A673 (cell line): ENCODE measurements at regions not wholly inside any gene's neighbourhood (a gene's known extent, or its start where the extent isn't known, plus 50 kb on each side); places are given as distances from the start of the nearest gene placed in this dataset.
"Not testable (repeated sequence)": the region's sequence is repeated elsewhere in the genome, so short reads cannot be mapped to it uniquely, and the experiment has no call there.

ENCODE experiments used
- BruUV-seq: library from RNA; stranded (reverse); fragments of 400-500 nt; replicated peaks from 2 replicates; lab custom pipeline; 2021; lab: Mats Ljungman, UMichigan
- CTCF ChIA-PET: fragments of 300-600 bp; sonication (Branson Sonifier 250); formaldehyde crosslinking; loops from one replicate; lab custom pipeline; 2022; ENCODE audit warnings: antibody characterized with exemption; lab: Charles Lee
- POLR2A ChIA-PET: fragments of 300-600 bp; sonication (Branson Sonifier 250); formaldehyde crosslinking; loops from one replicate; lab custom pipeline; 2022; ENCODE audit warnings: antibody characterized with exemption; ENCODE audit not compliant: low non-redundant PET; lab: Charles Lee
- DNase-seq: peaks from one replicate; pipeline ENCODE4 v3.0.0-alpha.2; 2015; ENCODE audit warnings: low spot score
- H3K27ac ChIP-seq: fragments of 200-600 bp; sonication (generic); 2 replicates; pipeline ENCODE4 v1.5.1; 2016; ENCODE audit warnings: mixed run types, low read depth, mild to moderate bottlenecking, mixed read lengths, antibody characterized with exemption, low read length; ENCODE audit not compliant: poor library complexity, severe bottlenecking
- H3K27me3 ChIP-seq: fragments of 200-600 bp; sonication (generic); replicated peaks from 2 replicates; pipeline ENCODE4 v1.6.1; 2017; ENCODE audit warnings: mixed run types, low read depth, mild to moderate bottlenecking, mixed read lengths, antibody characterized with exemption, low read length; ENCODE audit not compliant: insufficient read depth, poor library complexity
- H3K36me3 ChIP-seq: fragments of 200-600 bp; sonication (generic); 2 replicates; pipeline ENCODE4 v1.6.1; 2016; ENCODE audit warnings: mixed run types, mild to moderate bottlenecking, mixed read lengths, antibody characterized with exemption, low read length; ENCODE audit not compliant: insufficient read depth, poor library complexity, severe bottlenecking
- H3K4me1 ChIP-seq: fragments of 200-600 bp; sonication (generic); 2 replicates; pipeline ENCODE4 v1.6.1; 2017; ENCODE audit warnings: mixed run types, mild to moderate bottlenecking, mixed read lengths, antibody characterized with exemption, low read length; ENCODE audit not compliant: insufficient read depth, poor library complexity, severe bottlenecking
- H3K4me3 ChIP-seq: fragments of 200-600 bp; sonication (generic); 2 replicates; pipeline ENCODE4 v1.5.1; 2016; ENCODE audit warnings: low read depth, mixed run types, mild to moderate bottlenecking, mixed read lengths, low read length; ENCODE audit not compliant: poor library complexity, severe bottlenecking
- H3K9me3 ChIP-seq: fragments of 200-600 bp; sonication (generic); 2 replicates; pipeline ENCODE4 v1.6.1; 2016; ENCODE audit warnings: mixed run types, low read depth, mild to moderate bottlenecking, mixed read lengths, antibody characterized with exemption, low read length; ENCODE audit not compliant: poor library complexity, severe bottlenecking
- EZH2 ChIP-seq: fragments of 200-600 bp; sonication (generic); IDR thresholded peaks from 2 replicates; pipeline ENCODE4 v1.6.1; 2017; ENCODE audit warnings: borderline replicate concordance, low read depth, mild to moderate bottlenecking, mixed read lengths, antibody characterized with exemption, low read length; ENCODE audit not compliant: poor library complexity, severe bottlenecking
- intact Hi-C: fragments of 100-400 bp; cut with micrococcal nuclease; formaldehyde crosslinking; loops from one replicate; pipeline ENCODE4 v1.10.0; 2022; ENCODE audit not compliant: unreplicated experiment
- TF ChIP-seq, protein P1 (sequence below): fragments of 300-800, 200-600 bp; sonication (generic); conservative IDR thresholded peaks from 2 replicates; pipeline ENCODE4 v1.5.1; 2017; ENCODE audit warnings: low read depth, mild to moderate bottlenecking, antibody characterized with exemption, low read length, moderate library complexity, mixed read lengths

DNA sequence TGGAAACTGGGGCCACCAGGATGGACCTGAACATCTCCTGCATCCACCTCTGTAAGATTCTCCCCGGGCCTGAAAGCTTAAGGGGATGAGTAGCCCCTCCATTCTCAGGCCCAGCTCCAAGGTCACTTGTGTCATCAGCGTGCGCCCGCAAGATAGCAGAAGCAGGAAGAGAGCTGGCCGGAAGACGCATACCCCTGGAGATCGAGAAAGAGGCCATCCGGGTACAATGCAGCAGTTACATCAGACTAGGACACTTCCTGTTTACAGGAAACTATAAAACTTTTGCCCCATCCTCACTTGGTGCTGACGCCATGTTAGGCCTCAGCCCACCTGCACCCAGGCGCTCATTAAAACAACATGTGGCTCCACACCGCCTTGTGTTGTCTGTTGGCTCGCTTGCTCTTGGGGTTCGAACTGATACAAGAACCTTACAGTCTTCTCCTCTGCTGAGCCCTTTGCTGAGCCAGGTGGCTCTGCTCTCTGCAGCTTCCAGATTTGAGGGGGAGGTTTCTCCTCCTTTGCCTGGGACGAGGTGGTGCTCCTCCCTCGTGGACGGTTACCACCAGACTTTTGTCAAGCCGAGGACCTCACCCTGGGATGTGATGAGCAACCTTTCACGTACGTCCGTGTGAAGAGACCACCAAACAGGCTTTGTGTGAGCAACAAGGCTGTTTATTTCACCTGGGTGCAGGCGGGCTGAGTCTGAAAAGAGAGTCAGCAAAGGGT lies 277.5 kb upstream of the C1orf174 start:
- intact Hi-C loops = no loop called here

DNA sequence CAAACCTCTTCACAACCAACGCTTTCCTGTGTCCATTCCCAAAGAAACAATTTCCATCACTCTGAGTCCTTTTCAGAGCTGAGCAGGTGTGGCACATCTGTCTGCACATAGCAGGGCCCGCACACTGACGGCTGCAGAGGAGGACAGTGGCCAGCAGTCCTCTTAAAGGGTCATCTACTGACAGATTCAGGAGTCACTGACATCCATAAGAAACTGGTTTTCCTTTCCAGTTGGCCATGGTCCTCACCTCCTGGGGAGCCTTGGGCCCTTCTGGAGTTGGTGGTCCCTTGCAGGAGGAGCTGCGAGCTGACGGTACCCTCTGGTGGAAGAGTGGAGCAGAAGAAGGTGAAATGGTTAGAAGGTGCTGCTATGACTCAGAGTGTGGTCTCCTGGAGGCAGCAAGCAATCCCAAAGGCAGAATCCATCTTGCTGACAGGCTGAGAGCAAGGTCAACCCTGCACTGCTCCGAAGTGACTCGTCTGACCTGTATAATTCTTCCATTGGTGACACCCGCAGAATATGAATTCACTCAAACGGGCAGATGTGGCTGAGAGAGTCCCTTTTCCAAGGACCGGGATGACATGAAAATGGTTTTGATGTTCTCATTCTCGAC lies 278.5 kb upstream of the C1orf174 start:
- Histone ChIP-seq H3K4me1 (no peaks in the 10 kb centered on the region), H3K9me3 (no peaks in the 10 kb centered on the region), H3K4me3 (no peak overlapping the region), H3K36me3 (no peaks in the 10 kb centered on the region), H3K27ac (no peak overlapping the region), H3K27me3 (peaks cover 16% of the 10 kb centered on the region)
- POLR2A ChIA-PET = no interaction called here
- TF ChIP-seq, protein P1, sequence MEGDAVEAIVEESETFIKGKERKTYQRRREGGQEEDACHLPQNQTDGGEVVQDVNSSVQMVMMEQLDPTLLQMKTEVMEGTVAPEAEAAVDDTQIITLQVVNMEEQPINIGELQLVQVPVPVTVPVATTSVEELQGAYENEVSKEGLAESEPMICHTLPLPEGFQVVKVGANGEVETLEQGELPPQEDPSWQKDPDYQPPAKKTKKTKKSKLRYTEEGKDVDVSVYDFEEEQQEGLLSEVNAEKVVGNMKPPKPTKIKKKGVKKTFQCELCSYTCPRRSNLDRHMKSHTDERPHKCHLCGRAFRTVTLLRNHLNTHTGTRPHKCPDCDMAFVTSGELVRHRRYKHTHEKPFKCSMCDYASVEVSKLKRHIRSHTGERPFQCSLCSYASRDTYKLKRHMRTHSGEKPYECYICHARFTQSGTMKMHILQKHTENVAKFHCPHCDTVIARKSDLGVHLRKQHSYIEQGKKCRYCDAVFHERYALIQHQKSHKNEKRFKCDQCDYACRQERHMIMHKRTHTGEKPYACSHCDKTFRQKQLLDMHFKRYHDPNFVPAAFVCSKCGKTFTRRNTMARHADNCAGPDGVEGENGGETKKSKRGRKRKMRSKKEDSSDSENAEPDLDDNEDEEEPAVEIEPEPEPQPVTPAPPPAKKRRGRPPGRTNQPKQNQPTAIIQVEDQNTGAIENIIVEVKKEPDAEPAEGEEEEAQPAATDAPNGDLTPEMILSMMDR = no peak
- no peak for TF ChIP-seq EZH2
- CTCF ChIA-PET = no interaction called here
- no peak for DNase-seq
- intact Hi-C loops = no loop called here
- BruUV-seq = no TSS peak

More for the DNA sequence above, 277.5 kb upstream of the C1orf174 start:
- DNase-seq = no peak
- POLR2A ChIA-PET = no interaction called here
- no TSS peak for BruUV-seq
- no peak for TF ChIP-seq EZH2
- TF ChIP-seq, protein P1 = no peak
- Histone ChIP-seq H3K4me3 (no peak overlapping the region), H3K27ac (no peak overlapping the region), H3K36me3 (no peaks in the 10 kb centered on the region), H3K4me1 (no peaks in the 10 kb centered on the region), H3K9me3 (no peaks in the 10 kb centered on the region), H3K27me3 (peaks cover 22% of the 10 kb centered on the region)
- CTCF ChIA-PET = no interaction called here

GRCh38 chr1:4179914-4180735 lies 280.1 kb upstream of the C1orf174 start:
- intact Hi-C loops = no loop called here
- CTCF ChIA-PET = no interaction called here
- TF ChIP-seq, protein P1 = no peak
- TF ChIP-seq EZH2 = no peak
- H3K9me3 ChIP-seq = no peaks in the 10 kb centered on the region
- no peak for DNase-seq
- no peaks in the 10 kb centered on the region for H3K4me1 ChIP-seq
- no peaks in the 10 kb centered on the region for H3K36me3 ChIP-seq
- no TSS peak for BruUV-seq
- H3K4me3 ChIP-seq = no peak overlapping the region
- H3K27ac ChIP-seq = no peak overlapping the region
- peaks cover 5% of the 10 kb centered on the region for H3K27me3 ChIP-seq
- POLR2A ChIA-PET = no interaction called here

DNA sequence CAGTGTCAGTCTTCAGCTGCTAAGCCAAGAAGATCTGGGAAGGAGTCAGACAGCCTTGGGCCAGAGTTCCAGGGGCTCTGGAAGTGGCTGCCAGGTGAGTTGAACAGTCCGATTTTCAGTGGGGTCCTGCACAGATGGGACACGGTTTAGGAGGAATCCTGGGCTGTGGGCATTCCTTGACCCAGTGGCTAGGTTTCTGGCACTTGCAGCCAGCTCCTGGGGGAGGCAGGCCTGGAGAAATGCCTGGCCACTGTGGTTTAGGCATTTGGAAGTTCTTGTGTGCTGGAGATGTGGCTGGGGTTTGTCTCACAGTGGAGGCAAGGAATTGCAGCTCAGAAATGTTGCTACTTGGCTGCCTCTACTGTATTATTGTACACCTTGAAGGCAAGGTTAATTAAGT lies 286.4 kb upstream of the C1orf174 start:
- BruUV-seq, H3K27me3 ChIP-seq, CTCF ChIA-PET, H3K4me1 ChIP-seq, DNase-seq, H3K27ac ChIP-seq, POLR2A ChIA-PET, H3K4me3 ChIP-seq, H3K9me3 ChIP-seq, intact Hi-C loops, H3K36me3 ChIP-seq: not testable (repeated sequence)
